ENCODE measurements at regions not wholly inside any gene's neighbourhood (a gene's known extent, or its start where the extent isn't known, plus 50 kb on each side); places are given as distances from the start of the nearest gene placed in this dataset.

DNA sequence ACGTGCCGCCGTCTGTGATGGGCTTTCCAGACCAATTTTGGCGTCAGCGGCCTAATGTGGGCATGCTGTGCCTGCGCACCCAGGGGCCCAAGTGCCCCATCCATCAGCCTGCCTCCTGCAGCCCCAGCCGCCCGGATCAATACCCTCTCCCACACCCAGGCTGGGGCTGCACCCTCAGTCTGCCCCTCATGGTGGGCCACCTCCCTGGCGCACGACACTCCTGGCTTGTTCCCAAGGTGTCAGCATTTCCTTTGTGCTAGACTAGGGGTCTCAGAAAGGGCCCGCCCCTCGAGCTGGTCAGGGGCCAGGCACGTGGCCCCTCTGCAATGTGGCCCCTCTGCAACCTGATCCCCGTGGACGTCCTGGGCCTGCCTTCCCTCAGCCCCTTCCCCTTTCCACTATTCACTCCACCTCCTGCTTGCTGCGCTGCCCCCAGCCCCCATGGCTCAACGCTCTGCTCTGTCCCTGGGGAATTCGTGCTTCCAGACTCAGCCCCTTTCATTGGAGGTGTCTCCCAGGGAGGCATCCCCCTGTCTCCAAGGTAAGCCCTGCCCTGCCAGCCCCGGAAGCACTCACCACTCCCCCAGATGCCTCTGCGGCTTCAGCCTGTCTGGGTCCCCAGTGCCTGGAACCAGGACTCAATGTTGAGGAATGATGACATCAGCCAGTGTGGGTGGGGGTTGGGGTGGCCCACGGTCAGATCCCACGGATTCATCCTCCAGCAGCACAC, 130.8 kb downstream of the HMX1 start:
- no peak overlapping the region for H3K4me3 ChIP-seq (ENCODE audit: low read length)
- TF ChIP-seq, protein P1, sequence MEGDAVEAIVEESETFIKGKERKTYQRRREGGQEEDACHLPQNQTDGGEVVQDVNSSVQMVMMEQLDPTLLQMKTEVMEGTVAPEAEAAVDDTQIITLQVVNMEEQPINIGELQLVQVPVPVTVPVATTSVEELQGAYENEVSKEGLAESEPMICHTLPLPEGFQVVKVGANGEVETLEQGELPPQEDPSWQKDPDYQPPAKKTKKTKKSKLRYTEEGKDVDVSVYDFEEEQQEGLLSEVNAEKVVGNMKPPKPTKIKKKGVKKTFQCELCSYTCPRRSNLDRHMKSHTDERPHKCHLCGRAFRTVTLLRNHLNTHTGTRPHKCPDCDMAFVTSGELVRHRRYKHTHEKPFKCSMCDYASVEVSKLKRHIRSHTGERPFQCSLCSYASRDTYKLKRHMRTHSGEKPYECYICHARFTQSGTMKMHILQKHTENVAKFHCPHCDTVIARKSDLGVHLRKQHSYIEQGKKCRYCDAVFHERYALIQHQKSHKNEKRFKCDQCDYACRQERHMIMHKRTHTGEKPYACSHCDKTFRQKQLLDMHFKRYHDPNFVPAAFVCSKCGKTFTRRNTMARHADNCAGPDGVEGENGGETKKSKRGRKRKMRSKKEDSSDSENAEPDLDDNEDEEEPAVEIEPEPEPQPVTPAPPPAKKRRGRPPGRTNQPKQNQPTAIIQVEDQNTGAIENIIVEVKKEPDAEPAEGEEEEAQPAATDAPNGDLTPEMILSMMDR (conservative IDR thresholded peaks at IDR 0.05; ENCODE audit: low read depth, low read length), result no peak
- DNase-seq (ENCODE audit: low read depth), result no peak

DNA sequence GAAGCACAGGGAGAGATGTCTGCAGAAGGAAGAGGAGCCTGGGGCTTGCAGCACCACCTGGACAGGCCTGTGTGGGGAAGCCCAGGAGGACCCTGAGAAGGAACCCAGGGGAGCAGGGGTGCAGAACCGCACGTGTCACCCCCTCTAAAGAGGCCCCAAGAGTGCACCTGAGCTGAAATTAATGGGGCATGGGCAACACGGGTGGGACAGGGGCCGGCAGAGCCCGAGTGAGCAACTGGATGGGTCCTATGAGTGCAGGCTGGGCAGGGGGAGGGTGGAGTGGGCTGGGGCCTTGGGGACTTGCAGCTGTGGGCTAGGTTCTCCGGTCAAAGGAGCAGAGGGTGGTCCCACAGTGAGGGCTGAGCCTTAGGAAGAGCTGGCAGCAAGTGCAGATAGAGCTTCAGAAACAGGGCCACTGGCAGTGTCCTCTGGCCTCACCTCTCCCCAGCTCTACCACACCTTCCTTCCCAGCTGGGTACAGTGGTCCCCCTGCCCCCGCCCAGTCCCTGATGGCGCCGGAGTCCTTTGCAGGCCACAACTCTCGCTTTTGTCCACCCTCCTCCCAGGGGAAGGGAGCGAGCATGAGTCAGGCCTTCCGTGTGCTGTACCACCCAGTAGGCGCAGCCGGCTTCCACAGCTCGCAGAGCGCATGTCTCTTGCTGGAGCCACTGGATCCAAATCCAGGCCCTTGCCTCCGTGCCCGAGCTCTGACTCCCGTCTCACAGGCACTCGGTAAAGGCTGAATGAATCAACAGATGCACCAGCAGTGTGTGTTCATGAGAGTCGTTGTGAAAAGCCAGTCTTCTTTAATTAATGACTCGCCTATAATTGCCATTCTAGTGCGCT, 131.6 kb downstream of the HMX1 start:
- no peak for DNase-seq (ENCODE audit: low read depth)
- H3K4me3 ChIP-seq (ENCODE audit: low read length), result no peak overlapping the region
- TF ChIP-seq, protein P1 (conservative IDR thresholded peaks at IDR 0.05; ENCODE audit: low read depth, low read length), result no peak

DNA sequence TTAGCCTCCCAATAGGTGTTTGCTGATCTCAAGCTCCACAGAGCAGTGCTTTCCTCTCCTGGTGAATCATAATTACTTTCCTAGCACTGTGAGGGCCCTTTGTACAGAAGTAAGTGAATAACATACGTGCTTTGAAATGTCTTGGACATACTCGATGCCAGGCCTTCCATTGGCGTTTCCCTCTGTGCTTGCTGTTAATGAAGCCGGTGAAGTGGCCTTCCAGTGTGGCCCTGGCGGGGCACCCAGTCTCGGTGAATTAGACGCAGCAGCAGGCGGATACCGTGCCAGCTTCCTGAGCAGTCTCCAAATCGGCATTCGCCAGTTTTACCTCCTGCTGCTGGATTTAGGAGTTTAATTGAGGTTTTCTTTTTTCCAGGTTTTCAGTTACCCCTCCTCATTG, 132.3 kb downstream of the HMX1 start:
- DNase-seq (ENCODE audit: low read depth), result no peak
- TF ChIP-seq, protein P1 (conservative IDR thresholded peaks at IDR 0.05; ENCODE audit: low read depth, low read length), result no peak
- H3K4me3 ChIP-seq (ENCODE audit: low read length), result no peak overlapping the region

DNA sequence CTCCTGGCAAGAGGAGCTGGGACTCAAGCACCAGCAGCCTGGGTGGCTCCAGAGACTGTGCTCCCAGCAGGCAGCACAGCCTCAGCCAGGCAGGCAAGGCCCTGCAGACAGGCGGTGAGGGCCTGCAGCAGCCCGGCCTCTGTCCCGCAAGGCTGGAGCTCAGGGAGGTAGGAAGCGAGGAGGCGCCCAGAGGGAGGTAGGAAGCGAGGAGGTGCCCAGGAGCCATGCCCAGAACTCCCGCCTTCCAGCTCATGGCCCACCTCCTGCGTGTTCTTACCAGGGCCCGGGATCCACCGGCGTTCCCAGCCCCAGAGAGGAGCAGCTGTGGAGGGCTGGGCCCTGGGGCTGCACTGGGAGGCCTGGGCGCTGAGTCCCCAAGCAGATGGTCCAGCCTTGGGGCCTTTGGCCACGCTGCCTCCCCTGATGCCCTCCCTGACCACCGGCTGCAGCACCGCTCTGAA, 133.1 kb downstream of the HMX1 start:
- no peak for DNase-seq (ENCODE audit: low read depth)
- no peak overlapping the region for H3K4me3 ChIP-seq (ENCODE audit: low read length)
- TF ChIP-seq, protein P1 (conservative IDR thresholded peaks at IDR 0.05; ENCODE audit: low read depth, low read length), result no peak

DNA sequence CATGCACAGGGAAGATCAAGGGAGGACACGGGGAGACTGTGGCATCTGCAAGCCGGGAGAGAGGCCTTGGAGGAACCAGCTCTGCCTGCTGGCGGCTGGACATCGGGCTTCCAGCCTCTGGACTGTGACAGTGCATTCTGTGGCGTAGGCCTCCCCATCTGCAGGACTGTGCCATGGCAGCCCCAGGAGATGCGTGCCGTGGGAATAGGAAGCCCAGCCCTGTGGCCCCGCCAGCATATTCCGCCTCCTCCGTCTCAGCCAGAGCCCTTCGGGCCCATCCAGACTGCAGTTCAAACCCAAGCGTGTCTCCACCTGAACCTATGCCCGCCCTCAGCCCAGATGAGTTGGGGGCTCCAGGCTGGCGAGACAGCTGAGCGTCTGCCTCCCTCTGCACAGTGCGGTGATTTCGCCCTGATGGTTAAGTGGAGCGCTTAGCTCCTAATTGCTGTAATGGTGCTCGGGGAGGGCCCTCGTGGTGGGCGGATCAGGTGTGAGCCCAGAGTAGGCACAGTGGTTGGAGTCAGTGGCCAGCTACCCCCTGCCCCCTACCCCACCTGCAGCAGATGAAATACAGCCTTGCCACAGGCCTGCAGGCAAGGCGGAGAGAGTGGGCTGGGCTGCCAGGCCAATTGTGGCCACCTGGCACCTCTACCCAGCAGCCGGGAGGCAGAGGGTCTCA, 133.9 kb downstream of the HMX1 start:
- no peak for DNase-seq (ENCODE audit: low read depth)
- TF ChIP-seq, protein P1 (conservative IDR thresholded peaks at IDR 0.05; ENCODE audit: low read depth, low read length), result no peak

GRCh38 chr4:8737075-8737474, 134.6 kb downstream of the HMX1 start:
- H3K4me3 ChIP-seq (ENCODE audit: low read length), result no peak overlapping the region
- TF ChIP-seq, protein P1 (conservative IDR thresholded peaks at IDR 0.05; ENCODE audit: low read depth, low read length), result no peak
- no peak for DNase-seq (ENCODE audit: low read depth)

More for the DNA sequence above, 133.9 kb downstream of the HMX1 start:
- H3K4me3 ChIP-seq (ENCODE audit: low read length), result no peak overlapping the region

Data from retinal pigment epithelial cell (primary cell).